CD4-positive, alpha-beta T cell treated with Interleukin-1 beta for 1 hour (primary cell): ENCODE measurements at regions not wholly inside any gene's neighbourhood (a gene's known extent, or its start where the extent isn't known, plus 50 kb on each side); places are given as distances from the start of the nearest gene placed in this dataset.

Source experiments
- DNase-seq, 2 donors: peaks; one replicate each; pipeline ENCODE4 v3.0.0-alpha.2; 2020 to 2022

- DNase-seq: no peak
These were observed 486.3 kb downstream of the LRIG3 start for GRCh38 chr12:58433959-58434358.

DNA sequence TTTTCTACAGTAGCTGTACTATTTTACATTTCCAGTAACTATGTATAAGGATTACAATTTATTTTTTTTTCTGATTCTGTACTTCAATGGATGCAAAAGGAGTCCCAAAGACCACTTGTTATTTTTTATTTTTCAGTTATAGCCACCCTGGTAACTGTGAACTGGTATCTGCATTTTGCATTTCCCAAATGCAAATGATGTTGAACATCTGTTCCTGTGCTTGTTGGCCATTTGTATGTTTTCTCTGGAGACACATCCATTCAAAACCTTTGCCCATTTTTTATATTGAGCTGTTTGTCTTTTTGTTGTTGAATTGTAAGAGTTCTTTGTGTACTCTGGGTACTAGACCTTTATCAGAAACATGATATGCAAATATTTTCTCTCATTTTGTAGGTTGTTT lies 485.6 kb downstream of the LRIG3 start:
- DNase-seq: no peak

DNA sequence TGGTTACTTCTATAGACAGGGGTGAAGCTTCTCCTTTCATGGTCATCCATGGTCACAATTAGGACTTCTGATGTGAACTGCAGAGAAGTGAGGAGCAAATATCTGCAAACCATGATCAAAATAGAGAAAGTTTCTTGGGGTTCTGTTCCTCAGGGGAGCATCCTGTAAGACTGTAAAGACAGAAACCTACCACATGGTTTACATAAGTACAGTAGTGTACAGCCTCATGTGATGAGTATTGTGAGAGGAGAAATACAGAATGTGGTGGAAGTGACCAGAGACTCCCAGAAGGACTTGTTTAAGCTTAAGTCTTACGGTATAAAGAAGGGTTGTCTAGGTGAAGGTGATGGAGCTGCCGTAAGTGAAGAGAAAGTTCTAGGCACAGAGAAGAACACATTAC lies 484.7 kb downstream of the LRIG3 start:
- no peak for DNase-seq

- DNase-seq: no peak
These were observed 478.8 kb downstream of the LRIG3 start for GRCh38 chr12:58441483-58441882.

DNA sequence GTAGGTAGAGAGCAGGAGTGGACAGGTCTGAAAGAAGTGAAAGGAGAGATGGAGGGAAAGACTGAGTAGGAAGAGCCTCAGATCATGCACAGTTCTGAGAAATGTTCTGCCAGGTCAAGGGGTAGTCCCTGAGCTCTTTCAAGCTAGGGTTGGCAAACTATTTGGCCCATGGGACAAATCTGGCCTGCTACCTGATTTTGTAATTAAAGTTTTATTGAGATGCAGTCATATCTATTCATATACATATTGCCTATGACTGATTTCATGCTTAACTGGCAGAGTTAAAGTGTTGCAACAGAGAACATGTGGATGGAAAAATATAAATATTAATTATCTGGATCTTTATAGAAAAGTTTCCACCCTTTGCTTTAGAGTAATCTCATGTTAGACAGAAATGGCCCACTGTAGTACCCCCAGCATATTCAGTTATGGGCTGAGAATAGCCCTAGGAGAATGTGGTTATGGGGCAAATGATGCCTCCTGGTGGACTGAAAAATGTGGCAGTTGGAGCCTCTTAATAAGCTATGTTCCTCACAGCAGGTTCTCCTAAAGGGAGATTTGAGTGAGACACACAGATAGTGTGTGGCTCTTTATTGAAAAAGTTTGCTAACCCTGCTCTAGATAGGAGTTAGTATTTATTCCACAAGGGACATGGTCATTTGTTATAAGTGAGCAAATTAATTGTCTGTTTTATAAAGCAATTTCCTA lies 476.9 kb downstream of the LRIG3 start:
- DNase-seq: peak in 1 of 2 donors; percentile 7

- DNase-seq: no peak
These were observed 476.3 kb downstream of the LRIG3 start for GRCh38 chr12:58443981-58444371.

GRCh38 chr12:58450868-58451482 lies 469.3 kb downstream of the LRIG3 start:
- DNase-seq: no peak

GRCh38 chr12:58452546-58452945 lies 467.8 kb downstream of the LRIG3 start:
- no peak for DNase-seq

- no peak for DNase-seq
These were observed 467.0 kb downstream of the LRIG3 start for GRCh38 chr12:58453306-58453705.

DNA sequence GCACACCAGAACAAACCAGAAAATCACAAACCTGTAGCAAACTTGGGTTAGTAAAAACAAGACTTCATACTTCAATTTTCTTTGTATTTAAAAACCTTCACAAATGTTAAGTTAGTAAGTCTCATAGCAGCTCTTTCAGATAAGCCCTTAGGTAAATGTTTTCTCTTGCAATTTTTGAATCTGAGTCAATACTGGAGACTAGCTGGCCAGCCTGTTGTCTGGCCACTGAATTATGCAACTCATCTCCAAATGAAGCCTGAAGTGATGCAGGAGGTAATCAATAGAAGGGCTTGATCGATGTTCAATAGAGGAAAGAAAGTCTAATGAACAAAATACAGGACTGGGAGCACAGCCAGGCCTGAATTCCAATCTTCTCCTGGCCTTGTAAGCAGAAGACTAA lies 465.2 kb downstream of the LRIG3 start:
- DNase-seq: no peak

GRCh38 chr12:58458102-58458501 lies 462.2 kb downstream of the LRIG3 start:
- no peak for DNase-seq

GRCh38 chr12:58459191-58459590 lies 461.1 kb downstream of the LRIG3 start:
- no peak for DNase-seq

DNA sequence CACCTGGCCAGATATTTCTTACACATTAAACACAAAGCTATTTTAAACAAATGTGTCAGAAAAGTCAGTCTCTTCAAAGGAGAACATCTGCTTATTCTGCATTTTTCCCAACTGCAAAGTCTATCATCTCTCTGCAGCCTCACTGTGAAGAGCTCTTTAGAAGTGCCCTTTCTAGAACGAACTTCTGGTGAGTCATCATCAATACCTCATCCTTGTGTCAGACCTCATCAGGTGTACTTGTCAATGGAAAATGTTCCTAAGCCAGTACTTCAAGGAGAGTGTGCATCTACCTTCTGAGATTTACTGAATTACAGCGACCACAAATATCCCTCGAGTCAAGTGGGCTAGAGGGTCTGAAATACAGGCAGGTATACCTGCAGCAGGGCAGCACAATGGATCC lies 457.3 kb downstream of the LRIG3 start:
- DNase-seq: no peak

GRCh38 chr12:58465418-58465817 lies 454.9 kb downstream of the LRIG3 start:
- DNase-seq: no peak

DNA sequence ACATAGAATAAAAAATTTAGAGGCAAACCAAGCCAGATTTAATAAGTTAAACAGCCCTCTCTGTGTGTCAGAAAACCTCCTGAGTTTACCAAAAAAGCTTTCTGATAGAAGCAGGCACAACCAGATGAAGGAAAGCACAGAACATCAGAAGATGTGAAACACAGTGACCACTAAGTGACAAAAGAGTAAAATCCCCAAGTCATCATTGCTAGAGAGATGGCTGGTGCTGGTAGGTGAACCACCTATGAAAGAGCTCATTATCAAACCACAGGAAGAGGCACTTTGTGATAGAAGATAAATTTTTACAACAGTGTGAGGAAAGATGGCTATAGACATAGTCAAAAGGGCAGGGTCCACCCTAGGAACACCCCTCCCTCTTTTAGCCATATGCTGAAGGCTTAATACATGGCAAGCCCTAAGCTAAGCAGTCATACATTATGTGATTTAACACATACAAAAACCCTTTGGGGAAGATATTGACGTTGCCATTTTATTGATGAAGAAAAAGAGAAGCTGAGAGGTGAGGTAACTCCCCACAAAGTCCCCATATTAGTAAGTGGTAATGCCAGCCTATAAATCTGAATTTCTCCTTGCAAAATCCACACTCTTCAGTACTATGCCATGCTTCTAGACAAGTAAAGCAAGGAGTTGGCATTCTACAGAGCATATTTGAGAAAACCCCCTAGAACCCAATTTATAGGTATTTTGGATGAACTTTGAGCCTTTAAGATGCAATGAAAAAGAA lies 449.9 kb downstream of the LRIG3 start:
- no peak for DNase-seq

GRCh38 chr12:58479401-58479800 lies 440.9 kb downstream of the LRIG3 start:
- no peak for DNase-seq

DNA sequence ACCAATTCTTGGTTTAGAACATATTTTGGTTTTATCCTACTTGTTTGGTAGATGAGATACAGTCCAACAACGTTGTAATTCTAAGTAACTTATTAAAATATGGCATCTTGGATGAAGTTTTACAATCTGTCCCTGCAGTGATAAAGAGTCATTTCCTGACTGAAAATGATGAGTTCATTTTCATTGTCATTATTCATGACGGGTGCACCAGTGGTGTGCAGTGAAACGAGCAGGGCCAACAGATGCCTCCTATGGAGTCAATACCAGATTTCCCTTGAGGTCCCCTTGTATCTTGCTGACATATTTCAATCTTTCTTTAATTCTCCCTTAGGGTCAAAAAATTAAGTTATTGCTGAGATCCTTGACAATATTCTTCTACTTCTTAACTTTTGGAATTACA lies 438.5 kb downstream of the LRIG3 start:
- DNase-seq: no peak

DNA sequence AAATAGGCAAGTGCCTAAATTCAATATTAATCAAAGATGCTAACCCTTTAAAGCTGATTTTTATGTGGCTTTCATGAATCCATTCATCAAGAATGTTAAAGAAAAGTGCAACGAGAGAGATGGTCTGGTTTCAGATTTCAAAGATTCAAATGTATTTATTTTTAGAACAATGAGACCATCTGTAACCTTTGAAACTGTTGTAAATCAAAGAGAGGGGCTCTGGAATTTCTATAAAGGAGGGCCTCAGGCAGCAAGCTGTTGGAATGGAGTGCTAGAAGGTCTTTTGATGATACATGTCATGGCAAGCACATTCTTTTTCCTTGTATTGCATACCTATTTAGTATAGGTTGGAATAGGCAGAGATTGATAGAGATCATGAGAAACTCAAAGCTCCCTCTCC lies 433.0 kb downstream of the LRIG3 start:
- DNase-seq: no peak

DNA sequence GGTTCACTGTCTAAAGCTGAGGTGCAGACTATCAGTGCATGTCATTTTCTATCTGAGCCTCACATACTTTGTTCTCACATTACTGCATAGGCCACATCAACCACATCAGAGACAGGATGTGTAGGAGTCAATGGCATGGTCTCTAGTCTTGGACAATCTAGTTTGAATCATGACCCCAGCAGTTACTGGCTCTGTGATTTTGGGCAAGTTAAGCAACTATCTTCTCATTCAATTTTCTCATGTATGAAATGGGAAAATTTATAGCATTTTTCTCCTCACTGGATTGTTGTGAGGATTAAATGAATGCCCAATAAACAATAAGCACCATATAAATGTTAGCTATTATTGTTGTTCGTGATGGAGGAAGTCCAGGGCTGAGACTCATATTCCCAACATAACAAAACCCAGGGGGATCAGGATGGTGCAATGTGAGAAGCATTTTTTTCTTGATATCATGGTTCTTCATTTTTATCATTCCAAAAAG lies 432.6 kb downstream of the LRIG3 start:
- DNase-seq: no peak

DNA sequence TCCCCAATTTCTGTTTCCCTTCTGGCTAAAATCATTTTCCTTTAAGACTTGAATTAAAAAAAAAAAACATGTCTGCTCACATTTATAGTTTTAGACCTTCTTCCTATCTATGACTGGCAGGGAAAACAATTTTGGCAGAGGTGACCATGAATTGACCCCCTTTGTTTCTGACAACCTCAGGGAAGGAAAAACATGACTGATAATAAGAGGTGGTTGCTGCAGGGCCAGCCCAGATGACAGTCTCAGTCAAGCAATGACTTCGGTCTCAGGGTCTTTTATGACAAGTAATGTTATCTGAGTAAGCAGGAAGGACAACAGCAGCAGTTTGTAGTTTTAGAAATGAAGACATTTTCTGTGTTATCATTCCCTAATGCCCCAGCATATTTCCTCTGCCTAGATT lies 430.9 kb downstream of the LRIG3 start:
- no peak for DNase-seq

GRCh38 chr12:58491306-58491705 lies 429.0 kb downstream of the LRIG3 start:
- no peak for DNase-seq

GRCh38 chr12:58496411-58497190 lies 423.7 kb downstream of the LRIG3 start:
- DNase-seq: no peak

DNA sequence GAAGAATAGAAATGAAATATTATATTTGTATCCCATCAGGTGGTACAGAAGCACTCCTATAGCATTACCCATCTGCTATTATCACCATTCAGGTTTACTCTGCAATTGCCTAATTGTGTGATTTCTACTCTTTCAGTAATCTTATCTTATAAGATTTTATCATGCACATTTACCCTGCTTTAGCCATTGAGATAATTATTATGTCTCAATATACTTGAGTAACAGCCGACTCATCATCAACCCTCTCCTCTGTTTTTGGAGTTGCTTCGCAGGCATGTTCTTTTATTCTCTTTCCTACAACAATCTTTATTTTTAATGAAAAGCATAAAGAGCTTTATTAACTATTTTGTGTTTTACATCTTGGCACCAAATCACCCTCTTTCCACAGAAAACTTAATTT lies 419.9 kb downstream of the LRIG3 start:
- no peak for DNase-seq
